Liver (tissue), 3 donors: ENCODE measurements at regions not wholly inside any gene's neighbourhood (a gene's known extent, or its start where the extent isn't known, plus 50 kb on each side); places are given as distances from the start of the nearest gene placed in this dataset.

Experiments used
- ATF3 ChIP-seq: IDR thresholded peaks from 2 replicates; pipeline ENCODE4 v1.6.1; 2016; ENCODE audit warnings: antibody characterized with exemption
- CTCF ChIP-seq: fragments of 150-350 bp; IDR thresholded peaks from 2 replicates; pipeline ENCODE4 v1.5.1; 2017; ENCODE audit warnings: improper control_type of control experiment, low read depth, low read length; ENCODE audit not compliant: missing input control
- EGR1 ChIP-seq, 2 donors: IDR thresholded peaks; 2 replicates each; pipeline ENCODE4 v1.6.1; 2016 to 2018; ENCODE audit warnings: antibody characterized with exemption in 2 of 2, low read depth in 2 of 2
- FOXA1 ChIP-seq: IDR thresholded peaks from 2 replicates; pipeline ENCODE4 v1.6.1; 2016; ENCODE audit warnings: antibody characterized with exemption
- GABPA ChIP-seq, 2 donors: IDR thresholded peaks in 1 of 2; conservative IDR thresholded peaks in 1 of 2; 2 replicates each; pipeline ENCODE4 v1.6.1; 2016; ENCODE audit warnings: antibody characterized with exemption in 2 of 2, mild to moderate bottlenecking in 1 of 2, moderate library complexity in 1 of 2
- JUND ChIP-seq, 2 donors: IDR thresholded peaks; 2 replicates each; pipeline ENCODE4 v1.6.1; 2016; ENCODE audit warnings: antibody characterized with exemption in 2 of 2
- MAX ChIP-seq: IDR thresholded peaks from 2 replicates; pipeline ENCODE4 v1.6.1; 2016; ENCODE audit warnings: antibody characterized with exemption
- RAD21 ChIP-seq, 2 donors: IDR thresholded peaks; 2 replicates each; pipeline ENCODE4 v1.6.1; 2016; ENCODE audit warnings: antibody characterized with exemption in 2 of 2, mild to moderate bottlenecking in 2 of 2
- REST ChIP-seq: IDR thresholded peaks from 2 replicates; pipeline ENCODE4 v1.6.1; 2016; ENCODE audit warnings: antibody characterized with exemption, mild to moderate bottlenecking
- RXRA ChIP-seq, 2 donors: IDR thresholded peaks; 2 replicates each; pipeline ENCODE4 v1.6.1; 2017 to 2018; ENCODE audit warnings: antibody characterized with exemption in 2 of 2, mild to moderate bottlenecking in 1 of 2
- SP1 ChIP-seq: IDR thresholded peaks from 2 replicates; pipeline ENCODE4 v1.6.1; 2018; ENCODE audit warnings: antibody characterized with exemption, mild to moderate bottlenecking
- TAF1 ChIP-seq: conservative IDR thresholded peaks from 2 replicates; pipeline ENCODE4 v1.6.1; 2016; ENCODE audit warnings: antibody characterized with exemption, mild to moderate bottlenecking
- YY1 ChIP-seq: IDR thresholded peaks from 2 replicates; pipeline ENCODE4 v1.6.1; 2016; ENCODE audit warnings: antibody characterized with exemption, mild to moderate bottlenecking
- ZBTB33 ChIP-seq: IDR thresholded peaks from 2 replicates; pipeline ENCODE4 v1.6.1; 2016; ENCODE audit warnings: antibody characterized with exemption
- donor health status: healthy.
- donor health status: healthy.

GRCh38 chr18:44111337-44111736 is 569.4 kb upstream of the SETBP1 start:
- no peak for TF ChIP-seq JUND (IDR thresholded peaks at IDR 0.05)
- no peak for TF ChIP-seq CTCF
- TF ChIP-seq ATF3, result no peak
- TF ChIP-seq TAF1, result no peak
- TF ChIP-seq RAD21 (IDR thresholded peaks at IDR 0.05), result no peak
- no peak for TF ChIP-seq SP1
- TF ChIP-seq MAX, result no peak
- no peak for TF ChIP-seq ZBTB33
- no peak for TF ChIP-seq FOXA1
- TF ChIP-seq GABPA (IDR thresholded peaks at IDR 0.05 in 1 of 2, conservative IDR thresholded peaks at IDR 0.05 in 1 of 2), result no peak
- no peak for TF ChIP-seq REST
- no peak for TF ChIP-seq YY1
- no peak for TF ChIP-seq RXRA (IDR thresholded peaks at IDR 0.05)
- TF ChIP-seq EGR1 (IDR thresholded peaks at IDR 0.05; ENCODE audit: low read depth in 2 of 2), result no peak
